HG02840 (cell line): ENCODE measurements at regions not wholly inside any gene's neighbourhood (a gene's known extent, or its start where the extent isn't known, plus 50 kb on each side); places are given as distances from the start of the nearest gene placed in this dataset.
"Not testable (repeated sequence)": the region's sequence is repeated elsewhere in the genome, so short reads cannot be mapped to it uniquely, and the experiment has no call there.

Experiments
- ATAC-seq: cut with Tn5 transposase; IDR thresholded peaks from one replicate; pipeline ENCODE4 v1.9.1; 2021; ENCODE audit warnings: mild to moderate bottlenecking, moderate library complexity, moderate number of reproducible peaks; ENCODE audit not compliant: unreplicated experiment, low FRiP score

DNA sequence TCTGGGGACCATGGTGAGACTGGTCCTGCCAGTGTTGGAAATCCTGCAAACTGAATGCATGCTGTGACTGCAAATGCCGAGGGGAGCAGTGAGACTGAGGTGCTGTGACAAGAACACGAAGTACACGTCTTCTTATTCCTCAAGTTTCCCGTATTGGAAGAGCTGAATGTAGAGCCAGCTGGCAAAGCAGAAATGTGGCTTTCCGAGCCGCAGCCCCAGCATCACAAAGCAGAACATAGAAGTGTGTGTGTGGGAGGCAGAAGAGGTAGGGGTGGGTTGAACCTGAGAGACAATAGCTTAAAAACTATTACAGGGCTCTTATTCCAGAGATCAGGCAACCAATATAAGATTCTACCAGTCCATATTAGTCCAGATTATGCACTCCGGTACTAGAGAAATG, 98.8 kb downstream of the CARTPT start:
- ATAC-seq: no peak

DNA sequence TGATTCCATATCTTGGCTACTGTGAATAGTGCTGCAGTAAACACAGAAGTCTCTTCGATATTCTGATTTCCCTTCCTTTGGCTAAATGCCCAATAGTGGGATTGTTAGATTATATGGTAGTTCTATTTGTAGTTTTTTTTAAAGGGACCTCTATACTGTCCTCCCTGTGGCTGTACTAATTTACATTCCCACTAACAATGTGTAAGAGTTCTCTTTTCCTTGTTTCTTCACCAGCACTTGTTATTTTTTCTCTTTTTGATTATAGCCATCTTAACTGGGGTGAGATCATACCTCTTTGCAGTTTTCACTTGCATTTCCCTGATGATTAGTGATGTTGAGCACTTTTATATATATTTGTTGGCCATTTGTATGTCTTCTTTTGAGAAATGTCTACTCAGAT, 102.0 kb downstream of the CARTPT start:
- ATAC-seq: no peak

DNA sequence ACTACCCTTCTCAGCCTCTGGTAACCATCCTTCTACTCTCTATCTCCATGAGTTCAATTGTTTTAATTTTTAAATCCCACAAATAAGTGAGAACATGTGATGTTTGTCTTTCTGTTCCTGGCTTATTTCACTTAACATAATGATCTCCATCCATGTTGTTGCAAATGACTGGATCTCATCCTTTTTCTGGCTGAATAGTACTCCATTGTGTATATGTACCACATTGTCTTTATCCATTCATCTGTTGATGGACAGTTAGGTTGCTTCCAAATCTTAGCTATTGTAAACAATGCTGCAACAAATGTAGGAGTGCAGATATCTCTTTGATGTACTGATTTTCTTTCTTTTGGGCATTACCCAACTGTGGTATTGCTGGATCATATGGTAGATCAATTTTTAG, 103.0 kb downstream of the CARTPT start:
- ATAC-seq: not testable (repeated sequence)

DNA sequence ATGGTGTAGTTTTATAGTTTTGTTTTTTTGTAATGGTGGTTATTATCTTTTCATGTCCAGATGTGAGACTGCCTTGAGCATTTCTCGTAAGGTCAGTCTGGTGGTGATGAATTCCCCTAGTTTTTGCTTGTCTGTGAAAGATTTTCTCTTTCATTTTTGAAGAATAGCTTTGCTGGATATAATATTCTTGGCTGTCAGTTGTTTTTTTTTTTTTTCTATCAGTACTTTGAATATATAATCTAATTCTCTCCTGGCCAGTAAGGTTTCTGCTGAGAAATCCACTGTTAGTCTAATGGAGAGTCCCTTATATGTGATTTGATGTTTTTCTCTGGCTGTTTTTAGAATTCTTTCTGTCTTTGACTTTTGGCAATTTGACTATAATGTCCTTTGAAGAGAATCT, 106.9 kb downstream of the CARTPT start:
- ATAC-seq: no peak

DNA sequence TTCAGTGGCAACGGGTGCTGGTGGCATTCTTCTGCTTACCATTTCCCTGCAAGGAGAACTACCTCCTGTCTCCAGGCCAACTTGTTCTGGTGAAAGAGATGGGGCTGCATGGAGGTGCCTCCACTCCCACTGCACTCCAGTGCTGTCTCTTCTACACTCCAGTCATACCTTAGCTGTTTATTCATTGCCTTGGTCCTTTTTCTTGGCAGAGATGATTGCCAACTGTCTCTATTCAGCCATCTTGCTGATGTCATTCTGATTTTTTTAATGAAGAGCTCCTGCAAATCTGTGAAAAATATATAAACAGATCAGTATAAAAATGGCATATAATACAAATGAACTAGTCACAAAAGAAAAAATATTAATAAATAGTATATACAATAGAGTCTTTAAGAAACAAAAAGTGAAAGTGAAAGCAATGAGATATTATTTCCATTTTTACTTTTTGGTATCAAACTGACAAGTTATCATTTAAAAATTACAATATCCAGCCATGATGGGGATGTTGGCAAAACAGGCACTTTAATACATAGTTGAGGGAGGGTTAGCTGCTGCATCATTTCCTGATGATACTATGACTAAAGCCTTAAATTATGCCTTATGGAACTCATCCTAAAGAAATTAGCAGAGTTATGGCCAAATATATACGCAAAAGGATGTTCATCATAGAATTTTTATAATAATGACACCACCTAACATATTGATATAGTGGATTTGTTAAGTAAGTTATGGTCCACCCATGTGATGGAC, 109.4 kb downstream of the CARTPT start:
- no peak for ATAC-seq

DNA sequence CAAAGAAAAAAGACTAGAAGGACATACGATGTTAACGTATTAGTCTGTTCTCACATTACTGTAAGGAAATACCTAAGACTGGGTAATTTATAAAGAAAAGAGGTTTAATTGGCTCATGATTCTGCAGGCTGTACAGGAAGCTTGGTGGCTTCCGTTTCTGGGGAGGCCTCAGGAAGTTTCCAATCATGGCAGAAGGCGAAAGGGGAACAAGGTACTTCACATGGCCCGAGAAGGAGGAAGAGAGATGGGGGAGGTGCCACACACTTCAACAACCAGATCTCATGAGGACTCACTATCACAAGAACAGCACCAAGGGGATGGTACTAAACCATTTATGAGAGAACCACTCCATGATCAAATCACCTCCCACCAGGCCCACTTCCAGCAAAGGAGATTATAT, 110.1 kb downstream of the CARTPT start:
- ATAC-seq: no peak

DNA sequence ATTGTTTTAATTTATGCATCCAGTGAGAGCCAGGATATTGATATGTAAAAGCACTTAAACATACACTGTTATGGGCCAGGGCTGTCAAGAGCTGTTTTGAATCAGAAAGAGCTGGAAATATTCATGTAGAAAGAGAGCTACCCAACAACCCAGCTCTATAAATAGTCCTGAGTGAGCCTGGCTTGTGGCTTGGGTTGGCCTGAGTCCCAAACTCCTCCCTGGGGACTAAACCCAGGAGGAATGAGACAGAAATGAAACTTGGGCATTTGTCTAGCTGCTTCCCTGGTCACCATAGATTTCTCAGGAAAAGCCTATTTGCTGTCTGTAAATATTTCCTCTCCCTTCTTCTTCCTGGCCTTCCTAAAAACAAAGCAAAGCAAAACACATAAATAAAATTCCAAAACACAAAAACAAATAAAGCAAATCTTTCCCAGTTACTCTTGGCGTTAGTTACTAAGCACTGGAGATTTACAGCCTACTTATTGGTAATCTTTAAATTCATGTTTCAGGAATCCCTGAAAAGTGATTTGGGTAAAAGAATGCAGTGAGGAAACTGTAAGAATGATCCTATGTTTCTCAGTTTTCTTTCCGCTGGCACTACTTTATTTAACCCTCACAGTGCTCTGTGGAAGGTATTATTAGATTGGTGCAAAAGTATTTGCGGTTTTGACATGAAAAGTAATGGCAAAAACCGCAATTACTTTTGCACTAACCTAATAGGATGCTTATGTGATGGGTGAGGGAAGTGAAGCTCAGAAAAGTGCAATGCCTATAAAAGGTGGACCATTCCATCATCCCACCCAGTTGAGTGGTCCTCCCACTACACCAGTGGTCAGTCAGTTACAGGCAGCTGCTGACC, 111.8 kb downstream of the CARTPT start:
- ATAC-seq: no peak

DNA sequence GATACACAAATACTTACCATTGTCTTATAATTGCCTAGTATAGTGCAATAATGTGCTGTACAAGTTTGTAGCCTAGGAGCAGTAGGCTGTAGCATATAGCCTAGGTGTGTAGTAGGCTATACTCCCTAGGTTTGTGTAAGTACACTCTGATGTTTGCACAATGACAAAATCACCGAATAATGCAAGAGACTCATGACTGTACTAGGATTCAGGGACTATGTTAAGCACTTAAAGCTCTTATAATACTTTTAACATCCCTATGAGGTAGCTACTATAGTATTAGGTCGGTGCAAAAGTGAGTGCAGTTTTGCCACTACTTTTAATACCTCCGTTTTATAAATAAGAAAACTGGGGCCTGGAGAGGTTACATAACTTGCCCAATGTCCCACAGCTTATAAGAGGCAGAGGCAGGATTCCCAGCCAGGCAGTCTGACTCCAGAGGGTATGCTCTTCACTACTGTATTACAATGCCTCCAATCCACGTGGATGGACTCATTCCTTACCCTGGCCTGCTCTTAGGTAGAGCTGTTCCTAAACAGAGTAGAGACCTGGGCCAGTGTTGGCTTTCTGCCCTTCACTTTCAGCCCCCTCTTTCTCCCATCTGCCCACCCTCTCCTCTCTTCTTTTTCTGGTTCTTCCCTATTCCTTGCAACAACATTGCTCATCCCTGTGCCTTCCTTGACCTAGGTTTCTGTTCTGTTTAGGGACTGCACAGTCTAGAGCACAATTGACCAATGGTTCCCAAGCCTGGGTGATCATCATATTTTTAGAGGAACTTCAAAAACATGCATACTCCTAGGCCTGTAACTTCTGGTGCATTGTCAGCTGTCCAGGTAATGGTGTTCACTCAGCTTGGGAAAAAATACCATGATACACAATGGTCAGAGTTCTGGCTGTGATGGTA, 114.0 kb downstream of the CARTPT start:
- no peak for ATAC-seq

DNA sequence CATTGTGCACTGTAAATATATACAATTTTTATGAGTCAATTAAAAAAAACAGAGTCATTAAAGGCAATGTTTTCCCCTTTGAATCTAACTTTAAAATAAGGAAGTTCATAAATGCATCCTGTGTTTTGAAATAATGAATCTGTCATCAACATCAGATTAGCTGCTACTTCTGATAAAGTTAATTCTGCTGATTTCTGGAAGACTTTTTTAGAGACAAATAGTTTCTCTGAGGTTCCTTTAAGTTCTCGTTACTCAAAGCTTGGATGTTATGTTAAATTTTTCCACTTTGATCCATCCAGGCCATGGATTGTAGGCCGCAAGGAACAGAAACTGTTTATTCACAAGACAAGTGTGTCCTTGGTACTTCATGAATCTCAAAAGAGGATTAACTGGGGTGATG, 115.5 kb downstream of the CARTPT start:
- no peak for ATAC-seq

DNA sequence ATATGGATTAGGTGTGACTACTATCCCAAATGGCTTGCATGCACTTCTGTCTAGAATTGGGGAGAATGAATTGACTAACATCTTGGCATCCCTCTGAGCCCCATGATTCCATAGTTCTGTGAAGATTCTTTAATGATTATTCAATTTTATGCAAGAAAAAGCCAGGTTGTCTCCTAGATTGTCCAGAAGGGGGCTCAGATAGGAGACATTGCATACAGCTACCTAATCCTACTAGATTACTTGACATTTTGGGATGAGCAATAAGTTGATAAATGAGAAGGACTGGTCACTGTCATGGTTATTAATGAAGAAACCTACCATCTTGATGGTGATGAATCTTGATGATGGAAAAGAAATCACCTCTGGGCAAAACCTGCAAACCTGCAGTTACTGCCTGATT, 117.0 kb downstream of the CARTPT start:
- ATAC-seq: no peak

DNA sequence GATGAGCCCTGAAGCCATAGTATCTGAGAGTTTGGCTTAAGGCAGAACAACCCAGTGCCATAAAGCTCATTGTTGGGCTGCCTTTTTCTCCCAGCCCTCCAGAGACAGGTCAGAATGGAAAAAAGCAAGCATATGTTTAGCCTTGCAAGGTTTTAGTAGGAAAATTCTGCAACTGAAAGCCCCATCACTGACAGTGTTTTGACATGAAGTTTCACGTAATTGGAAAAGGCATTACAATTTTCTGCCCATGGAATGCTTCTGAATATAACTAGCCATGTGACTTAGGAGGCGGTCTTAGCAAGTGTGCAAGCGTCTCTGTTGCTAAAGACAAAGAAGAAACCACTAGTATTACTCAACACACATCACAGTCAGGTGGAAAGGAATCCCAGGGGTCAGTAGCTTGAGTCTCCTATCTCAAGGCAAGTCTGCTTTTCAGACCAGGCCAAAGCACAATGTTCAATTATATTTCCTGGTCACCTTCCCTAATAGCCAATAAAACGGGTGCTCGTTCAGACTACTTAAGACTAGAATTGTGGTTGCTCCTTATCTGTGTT, 117.6 kb downstream of the CARTPT start:
- ATAC-seq: no peak

DNA sequence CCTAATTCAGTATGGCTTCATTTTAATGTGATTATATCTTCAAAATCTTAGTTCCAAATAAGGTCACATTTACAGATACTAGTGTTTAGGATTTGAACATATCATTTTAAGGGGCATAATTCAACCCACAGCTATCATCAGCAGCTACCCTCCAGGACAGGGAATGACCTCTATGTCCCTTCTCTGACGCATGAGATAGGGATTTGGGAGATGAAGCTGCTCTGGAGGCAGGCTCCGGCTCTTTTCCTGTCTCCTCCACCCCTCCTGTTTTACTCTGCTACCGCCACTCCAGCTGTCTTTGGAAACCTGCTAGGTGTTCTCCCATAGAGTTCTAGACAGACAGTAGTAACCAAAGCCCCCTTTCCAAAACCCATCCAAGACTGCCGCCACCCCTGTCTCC, 119.2 kb downstream of the CARTPT start:
- no peak for ATAC-seq

DNA sequence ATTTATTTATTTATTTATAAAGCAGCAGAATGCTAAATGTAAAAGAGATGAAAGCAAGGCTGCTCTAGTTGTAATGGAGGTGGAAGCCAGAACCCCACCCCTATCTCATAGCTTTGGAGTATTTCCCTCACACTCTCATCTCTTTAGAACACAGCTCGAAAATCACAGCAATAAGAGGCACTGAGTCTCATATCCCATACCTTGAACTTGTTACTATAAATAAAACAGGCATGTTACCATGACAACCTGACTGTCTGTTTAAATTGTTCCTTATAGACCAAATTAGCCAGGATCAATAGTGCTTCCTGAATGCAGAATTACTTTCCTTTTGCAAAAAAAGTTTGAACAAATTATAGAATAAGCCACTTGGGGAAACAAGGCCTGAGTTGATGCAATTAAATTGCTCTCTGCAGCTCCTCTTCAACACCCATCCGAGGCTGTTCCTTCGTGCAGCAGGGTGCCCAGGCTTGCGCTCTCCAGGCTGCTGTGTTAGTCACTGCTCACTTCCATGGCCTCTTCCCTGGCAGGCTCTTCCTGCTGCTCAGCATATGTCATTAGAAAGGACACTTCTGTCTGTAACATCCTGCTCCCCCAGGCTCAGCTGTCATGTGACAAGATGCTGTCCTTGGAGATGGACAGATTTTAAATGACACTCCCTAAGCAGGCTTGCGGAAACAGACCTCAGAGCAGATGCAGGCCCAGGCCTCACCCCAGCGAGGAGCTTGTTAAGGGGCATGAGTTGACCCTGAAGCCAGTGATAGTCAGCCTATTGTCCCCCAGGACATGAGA, 120.2 kb downstream of the CARTPT start:
- ATAC-seq: no peak

DNA sequence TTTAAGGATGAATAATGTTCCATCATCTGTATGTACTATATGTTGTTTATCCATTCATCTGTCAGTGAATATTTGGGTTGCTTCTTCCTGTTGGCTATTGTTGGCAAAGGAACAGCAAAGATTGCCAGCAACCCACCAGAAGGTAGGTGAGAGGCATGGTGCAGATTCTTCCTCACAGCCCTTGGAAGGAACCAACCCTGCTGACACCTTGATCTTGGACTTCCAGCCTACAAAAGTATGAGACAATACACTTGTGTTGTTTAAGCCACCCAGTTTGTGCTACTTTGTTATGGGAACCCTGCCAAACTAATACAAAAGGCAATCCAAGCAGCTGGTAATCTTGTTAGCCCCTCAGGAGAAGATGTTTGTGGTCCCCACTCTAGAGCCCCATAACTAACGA, 122.0 kb downstream of the CARTPT start:
- no peak for ATAC-seq

DNA sequence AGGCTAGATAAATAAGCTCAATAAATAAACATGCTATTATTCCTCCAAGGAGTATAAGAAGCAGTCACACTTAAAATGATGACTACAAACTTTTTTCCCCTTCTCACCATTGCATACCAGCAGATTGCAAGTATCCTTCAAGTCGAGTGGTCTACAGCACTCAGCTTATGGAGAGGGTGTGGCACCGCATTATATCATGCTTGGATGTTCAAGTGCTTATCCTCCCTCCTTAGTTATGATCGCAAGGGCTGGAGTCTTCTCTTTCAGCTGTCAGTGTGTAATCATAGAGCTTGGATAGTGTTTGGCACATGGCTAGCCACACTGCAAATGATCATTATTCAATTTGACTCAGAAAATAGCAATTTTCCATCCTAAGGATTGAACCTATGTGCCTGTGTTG, 124.0 kb downstream of the CARTPT start:
- no peak for ATAC-seq

DNA sequence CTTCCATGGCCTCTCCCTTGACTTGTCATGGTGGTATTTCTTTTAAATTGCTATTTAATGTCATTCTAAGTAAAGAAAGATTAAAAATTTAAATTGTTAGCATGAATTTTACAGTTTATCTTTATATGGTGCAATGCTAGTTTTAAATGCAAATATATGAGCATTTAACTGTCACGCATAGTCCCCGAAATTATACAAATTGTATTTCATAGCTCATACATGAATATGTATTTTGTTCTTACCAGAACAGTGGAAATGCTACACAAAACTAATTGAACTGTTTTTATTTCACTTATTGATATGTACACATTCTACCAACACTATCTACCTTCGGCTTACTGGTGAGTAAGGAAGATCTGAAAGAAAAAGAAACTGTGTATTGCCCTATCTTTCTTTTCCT, 125.8 kb downstream of the CARTPT start:
- ATAC-seq: no peak

DNA sequence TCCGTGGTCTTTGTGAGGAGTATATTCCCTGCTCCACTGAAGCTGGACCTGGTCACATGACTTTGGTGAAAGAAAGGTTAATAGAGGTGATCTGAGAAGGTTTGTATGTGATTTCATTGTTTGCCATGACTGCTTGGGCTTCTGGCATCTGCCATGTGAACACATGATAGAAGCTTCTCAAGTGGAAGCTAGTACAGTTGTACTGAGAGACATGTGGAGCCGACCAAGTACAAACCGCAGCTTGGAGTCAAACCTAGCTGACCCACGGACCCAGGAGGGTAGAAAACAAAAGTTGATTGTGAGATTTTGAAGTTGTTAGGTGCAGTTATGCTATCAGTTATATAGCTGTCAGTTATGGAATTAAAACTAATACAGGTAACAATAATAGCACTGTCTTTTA, 140.4 kb downstream of the CARTPT start:
- no peak for ATAC-seq

DNA sequence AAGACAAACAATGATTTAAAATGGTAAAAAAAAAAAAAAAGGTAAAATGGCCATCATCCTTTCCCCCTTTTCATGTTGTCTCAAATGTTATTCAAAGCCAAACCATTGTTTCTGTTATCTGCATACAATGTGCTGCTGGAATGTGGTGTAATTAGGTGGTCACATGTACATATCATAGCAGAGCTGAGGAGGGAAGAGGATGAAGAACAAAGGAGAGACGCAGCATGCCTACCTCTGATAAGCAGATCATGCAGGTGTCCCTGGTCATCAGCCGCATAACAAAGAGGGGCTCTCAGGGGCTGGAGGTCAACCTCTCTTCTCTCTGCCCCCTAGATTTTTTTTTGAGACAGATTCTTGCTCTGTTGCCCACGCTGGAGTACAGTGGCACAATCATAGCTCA, 141.0 kb downstream of the CARTPT start:
- ATAC-seq: no peak

DNA sequence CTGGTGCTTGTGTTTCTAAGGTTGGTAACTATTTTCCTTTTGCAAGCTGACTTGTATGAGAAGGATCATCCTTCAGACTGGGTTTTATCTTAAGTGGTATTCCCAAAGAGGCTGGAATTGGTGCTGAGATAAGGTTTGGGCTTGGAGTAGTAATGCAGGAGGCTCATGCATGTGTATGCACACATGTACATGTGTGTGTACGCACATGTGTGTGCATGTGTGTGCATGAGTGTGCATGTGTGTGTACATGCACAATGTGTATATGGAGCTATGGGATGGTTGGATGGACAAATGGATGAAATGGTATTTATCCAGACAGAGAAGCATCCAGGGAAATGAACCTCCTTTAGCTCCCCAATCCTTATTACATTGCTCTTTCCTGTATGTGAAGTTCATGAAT, 142.6 kb downstream of the CARTPT start:
- ATAC-seq: no peak

DNA sequence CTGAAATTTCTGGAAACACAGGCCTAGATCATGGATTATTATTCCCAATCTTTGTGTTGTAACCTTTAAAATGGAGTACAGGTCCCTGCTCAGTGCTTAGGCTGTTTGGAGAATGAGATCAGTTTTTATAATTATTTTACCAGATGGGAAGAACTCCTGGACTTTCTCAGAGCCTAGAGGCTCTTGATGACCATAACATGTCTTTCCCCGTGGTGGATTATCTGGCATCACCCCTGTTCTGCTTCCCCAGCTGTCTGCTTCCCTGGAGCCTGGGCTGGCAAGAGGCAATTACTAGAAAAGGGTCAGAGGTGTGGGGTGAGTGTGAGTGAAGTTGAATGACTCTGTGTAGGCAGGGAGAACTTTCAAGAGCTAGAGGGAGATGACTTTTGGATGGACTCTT, 143.0 kb downstream of the CARTPT start:
- no peak for ATAC-seq
